GM12892 (cell line): ENCODE measurements at regions not wholly inside any gene's neighbourhood (a gene's known extent, or its start where the extent isn't known, plus 50 kb on each side); places are given as distances from the start of the nearest gene placed in this dataset.

Source experiments
- POLR2A ChIP-seq: IDR thresholded peaks from 2 replicates; pipeline ENCODE4 v1.6.1; 2011; ENCODE audit warnings: low read depth, low read length, control low read depth
- POLR2AphosphoS5 ChIP-seq: IDR thresholded peaks from 2 replicates; pipeline ENCODE4 v1.6.1; 2011; ENCODE audit warnings: low read depth, low read length, control low read depth
- TAF1 ChIP-seq: IDR thresholded peaks from 2 replicates; pipeline ENCODE4 v1.6.1; 2011; ENCODE audit warnings: low read depth, mild to moderate bottlenecking, control low read depth, low read length, borderline replicate concordance

DNA sequence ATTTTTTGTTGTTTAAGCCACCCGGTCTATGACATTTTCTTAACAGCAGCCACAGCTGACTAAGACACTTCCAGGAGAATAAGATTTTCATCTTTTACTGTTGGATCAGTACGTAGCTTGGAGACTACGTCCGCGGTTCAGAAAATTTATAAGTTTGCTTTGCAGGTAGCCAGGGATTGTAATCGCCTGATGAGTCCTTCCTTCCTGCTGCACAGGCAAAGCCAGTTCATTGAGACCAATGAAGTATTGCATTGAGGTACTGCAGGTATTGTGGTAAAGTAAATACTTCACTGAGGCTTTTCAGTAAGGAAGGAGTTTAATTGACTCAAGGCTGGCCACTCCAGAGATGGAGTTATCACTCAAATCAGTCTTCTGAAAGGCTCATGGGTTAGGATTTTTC lies 269.4 kb upstream of the ELAC2 start:
- no peak for TF ChIP-seq POLR2A
- TF ChIP-seq POLR2AphosphoS5: no peak
- TF ChIP-seq TAF1: no peak
